Gastrocnemius medialis (tissue), 4 donors: ENCODE measurements at regions not wholly inside any gene's neighbourhood (a gene's known extent, or its start where the extent isn't known, plus 50 kb on each side); places are given as distances from the start of the nearest gene placed in this dataset.
A peak's percentile ranks its signal among the peaks of the same experiment; 100 is the strongest.

Experiments
- ATAC-seq, 2 donors: fragments of 150-250 bp; one replicate each; pipeline ENCODE4 v1.9.1; 2016
- DNase-seq, 2 donors: peaks; one replicate each; pipeline ENCODE4 v3.0.0-alpha.2; 2019
- H3K27ac ChIP-seq, 4 donors: fragments of 200-600 bp; sonication (generic); 1 replicate in 1 of 4; 2 replicates in 3 of 4; pipeline ENCODE4 v1.5.1; 2016 to 2018; ENCODE audit warnings: mild to moderate bottlenecking in 2 of 4, moderate library complexity in 1 of 4
- H3K27me3 ChIP-seq, 3 donors: fragments of 200-600 bp; sonication (generic) in 2 of 3; 1 replicate in 1 of 3; 2 replicates in 2 of 3; pipeline versions ENCODE4 v1.5.1 to v1.6.0; 2016 to 2019; ENCODE audit warnings: mild to moderate bottlenecking in 1 of 3, moderate library complexity in 1 of 3
- H3K36me3 ChIP-seq, 2 donors: fragments of 200-600 bp; sonication (generic) in 1 of 2; one replicate each; pipeline ENCODE4 v1.5.1; 2017 to 2018
- H3K4me1 ChIP-seq, 2 donors: fragments of 200-600 bp; sonication (generic) in 1 of 2; one replicate each; pipeline ENCODE4 v1.5.1; 2016 to 2017; ENCODE audit warnings: mild to moderate bottlenecking in 2 of 2
- H3K4me3 ChIP-seq, 4 donors: fragments of 200-600 bp; sonication (generic) in 3 of 4; 1 replicate in 1 of 4; 2 replicates in 3 of 4; pipeline ENCODE4 v1.5.1; 2016 to 2019; ENCODE audit warnings: mild to moderate bottlenecking in 2 of 4
- H3K9me3 ChIP-seq, 3 donors: fragments of 200-600 bp; sonication (generic) in 2 of 3; 1 replicate in 1 of 3; 2 replicates in 2 of 3; pipeline ENCODE4 v1.5.1; 2016 to 2019
- CTCF ChIP-seq, 5 experiments: fragments of 450-650 bp in 3 of 5; fragments of 200-600 bp in 2 of 5; sonication (generic) in 2 of 5; IDR thresholded peaks in 4 of 5; conservative IDR thresholded peaks in 1 of 5; 1 replicate in 4 of 5; 2 replicates in 1 of 5; pipeline ENCODE4 v1.5.1; 2016 to 2019; ENCODE audit warnings: antibody characterized with exemption in 5 of 5, mild to moderate bottlenecking in 3 of 5, moderate library complexity in 3 of 5
- POLR2A ChIP-seq, 2 donors: fragments of 450-650 bp; IDR thresholded peaks; one replicate each; pipeline ENCODE4 v1.6.1; 2017; ENCODE audit warnings: antibody characterized with exemption in 2 of 2, mild to moderate bottlenecking in 2 of 2, moderate library complexity in 2 of 2
- in situ Hi-C, 4 donors: fragments of 200-750 bp; cut with MboI; loops; one replicate each; pipeline versions ENCODE4 v1.15.0 to v1.8.0; 2017; ENCODE audit warnings: low sequenced_read_pairs in 4 of 4
- intact Hi-C: fragments of 100-400 bp; cut with DNase I; formaldehyde crosslinking; loops from one replicate; pipeline ENCODE4 v1.15.1; 2023; ENCODE audit warnings: low total_unique reads

GRCh38 chr4:20625426-20625825, 74.8 kb upstream of the PACRGL start:
- peak in 1 of 2 donors; percentile 24 for DNase-seq
- Histone ChIP-seq H3K27ac (no peak overlapping the region), H3K27me3 (no peaks in the 10 kb centered on the region), H3K36me3 (no peaks in the 10 kb centered on the region), H3K4me1 (no peaks in the 10 kb centered on the region), H3K4me3 (no peak overlapping the region), H3K9me3 (no peaks in the 10 kb centered on the region)
- intact Hi-C loops (no loop called here), in situ Hi-C loops (no loop called here)
- no peak for ATAC-seq
- no peak for TF ChIP-seq CTCF (IDR thresholded peaks at IDR 0.05 in 4 of 5, conservative IDR thresholded peaks at IDR 0.05 in 1 of 5)
- no peak for TF ChIP-seq POLR2A (IDR thresholded peaks at IDR 0.05)

GRCh38 chr4:20626326-20627005, 73.8 kb upstream of the PACRGL start:
- no peaks in the 10 kb centered on the region for H3K36me3 ChIP-seq
- no peak for TF ChIP-seq CTCF (IDR thresholded peaks at IDR 0.05 in 4 of 5, conservative IDR thresholded peaks at IDR 0.05 in 1 of 5)
- TF ChIP-seq POLR2A (IDR thresholded peaks at IDR 0.05): no peak
- in situ Hi-C loops: no loop called here
- H3K4me3 ChIP-seq: no peak overlapping the region
- H3K4me1 ChIP-seq: no peaks in the 10 kb centered on the region
- H3K27me3 ChIP-seq: no peaks in the 10 kb centered on the region
- no peaks in the 10 kb centered on the region for H3K9me3 ChIP-seq
- no peak overlapping the region for H3K27ac ChIP-seq
- no peak for DNase-seq
- intact Hi-C loops: no loop called here
- ATAC-seq: no peak

- no peak for DNase-seq
- Histone ChIP-seq H3K36me3 (no peaks in the 10 kb centered on the region), H3K4me3 (no peak overlapping the region), H3K27me3 (no peaks in the 10 kb centered on the region), H3K9me3 (no peaks in the 10 kb centered on the region), H3K27ac (no peak overlapping the region), H3K4me1 (no peaks in the 10 kb centered on the region)
- no peak for ATAC-seq
- TF ChIP-seq CTCF (IDR thresholded peaks at IDR 0.05 in 4 of 5, conservative IDR thresholded peaks at IDR 0.05 in 1 of 5) (no peak), POLR2A (IDR thresholded peaks at IDR 0.05) (no peak)
- intact Hi-C loops: no loop called here
- in situ Hi-C loops: no loop called here
These were observed 72.4 kb upstream of the PACRGL start for GRCh38 chr4:20627866-20628265.

GRCh38 chr4:20629186-20630106, 70.8 kb upstream of the PACRGL start:
- no peaks in the 10 kb centered on the region for H3K27me3 ChIP-seq
- no peaks in the 10 kb centered on the region for H3K4me1 ChIP-seq
- H3K27ac ChIP-seq: no peak overlapping the region
- no peak overlapping the region for H3K4me3 ChIP-seq
- in situ Hi-C loops: no loop called here
- TF ChIP-seq CTCF (IDR thresholded peaks at IDR 0.05 in 4 of 5, conservative IDR thresholded peaks at IDR 0.05 in 1 of 5): no peak
- TF ChIP-seq POLR2A (IDR thresholded peaks at IDR 0.05): no peak
- H3K9me3 ChIP-seq: no peaks in the 10 kb centered on the region
- H3K36me3 ChIP-seq: no peaks in the 10 kb centered on the region
- DNase-seq (no peak), ATAC-seq (no peak)
- intact Hi-C loops: no loop called here
